Right cardiac atrium (tissue), 5 donors: ENCODE measurements at regions not wholly inside any gene's neighbourhood (a gene's known extent, or its start where the extent isn't known, plus 50 kb on each side); places are given as distances from the start of the nearest gene placed in this dataset.
"Not testable (repeated sequence)": the region's sequence is repeated elsewhere in the genome, so short reads cannot be mapped to it uniquely, and the experiment has no call there.

Experiments used
- ATAC-seq, 2 donors: fragments of 200-7000 bp; cut with Tn5 transposase; one replicate each; pipeline versions ENCODE4 v1.8.0 to v1.9.1; 2020; ENCODE audit warnings: moderate library complexity in 2 of 2, mild to moderate bottlenecking in 1 of 2
- DNase-seq, 3 donors: peaks; one replicate each; pipeline ENCODE4 v3.0.0-alpha.2; 2020
- H3K27ac ChIP-seq: one replicate; pipeline ENCODE4 v1.5.1; 2013; ENCODE audit warnings: mild to moderate bottlenecking, low read length, control low read depth, moderate library complexity
- H3K27me3 ChIP-seq: one replicate; pipeline ENCODE4 v1.6.1; 2013; ENCODE audit not compliant: control insufficient read depth, insufficient read depth
- H3K4me1 ChIP-seq: one replicate; pipeline ENCODE4 v1.6.1; 2013; ENCODE audit warnings: low read length; ENCODE audit not compliant: control insufficient read depth, insufficient read depth
- H3K4me3 ChIP-seq: one replicate; pipeline ENCODE4 v1.5.1; 2013; ENCODE audit warnings: low read length, control low read depth
- H3K9me3 ChIP-seq: one replicate; pipeline ENCODE4 v1.6.1; 2013; ENCODE audit warnings: low read length; ENCODE audit not compliant: control insufficient read depth
- WGBS: extraction: QIAGEN DNeasy Blood & Tissue Kit; methylation state at CpG from one replicate; pipeline ENCODE4 v1.1.7; 2013; 5-methylcytosine and 5-hydroxymethylcytosine counted together
- intact Hi-C, 4 donors: fragments of 100-400 bp; cut with DNase I; formaldehyde crosslinking; loops; one replicate each; pipeline versions ENCODE4 v1.11.0 to v1.14.0; 2022 to 2023
- donor health status: healthy with polysubstance abuse.
- donor health status: DM: no; HTN: yes; CAD: no.
- donor health status: DM: no; HTN: no; CAD: no.
- donor health status: DM: no; HTN: yes; CAD: no; lungs with severe emphysema.
- donor health status: DM: yes; HTN: yes; CAD: no.

DNA sequence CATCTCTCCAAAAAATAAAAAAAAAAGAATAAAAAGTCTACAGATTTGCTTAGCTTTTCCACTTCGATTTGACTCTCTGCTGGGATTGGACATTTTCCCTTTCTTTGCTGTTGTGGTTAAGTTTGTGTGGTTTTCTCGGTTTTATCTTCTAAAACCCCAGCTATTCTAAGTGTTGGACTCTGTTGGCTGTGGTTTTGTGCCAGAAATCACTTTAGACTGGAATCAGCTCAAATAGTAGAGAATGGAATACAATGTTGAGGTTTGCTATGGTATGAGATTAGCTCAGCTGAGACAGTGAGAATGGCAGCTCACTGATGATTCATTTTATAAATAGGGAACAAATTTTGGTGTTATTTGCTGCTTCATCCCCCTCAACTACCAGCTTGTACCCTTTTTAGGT is 116.0 kb downstream of the BUB3 start:
- intact Hi-C loops = no loop called here
- no peak for DNase-seq
- no peak overlapping the region for H3K27ac ChIP-seq
- no peaks in the 10 kb centered on the region for H3K9me3 ChIP-seq
- no peak for ATAC-seq
- peaks cover 2% of the 10 kb centered on the region for H3K27me3 ChIP-seq
- H3K4me1 ChIP-seq = no peaks in the 10 kb centered on the region
- whole genome bisulfite sequencing = 51% methylated on average over 2 of the region's 2 CpGs
- H3K4me3 ChIP-seq = no peak overlapping the region

DNA sequence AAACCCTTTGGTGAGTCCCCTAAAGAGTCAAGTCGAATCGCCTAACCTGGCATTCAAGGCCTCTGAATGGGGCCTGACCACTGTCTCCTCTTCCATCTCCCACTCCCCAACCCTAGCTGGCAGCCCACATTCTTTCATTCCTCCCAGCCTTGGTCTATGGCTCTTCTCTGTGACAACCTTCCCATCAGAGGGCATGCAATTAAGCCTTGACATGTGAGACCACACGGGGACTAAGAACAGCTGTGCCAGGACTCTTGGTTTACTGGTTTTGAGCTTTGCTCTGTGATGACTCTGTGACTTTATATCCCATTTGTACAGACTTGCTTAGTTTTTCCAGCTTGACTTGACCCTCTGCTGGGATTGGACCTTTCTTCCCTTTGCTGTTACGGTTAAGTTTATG is 116.6 kb downstream of the BUB3 start:
- DNase-seq (no peak), ATAC-seq (no peak)
- Histone ChIP-seq H3K4me1 (no peaks in the 10 kb centered on the region), H3K9me3 (no peaks in the 10 kb centered on the region), H3K27me3 (peaks cover 2% of the 10 kb centered on the region), H3K27ac (no peak overlapping the region), H3K4me3 (no peak overlapping the region)
- WGBS = 97% methylated on average over 4 of the region's 4 CpGs
- intact Hi-C loops = no loop called here

DNA sequence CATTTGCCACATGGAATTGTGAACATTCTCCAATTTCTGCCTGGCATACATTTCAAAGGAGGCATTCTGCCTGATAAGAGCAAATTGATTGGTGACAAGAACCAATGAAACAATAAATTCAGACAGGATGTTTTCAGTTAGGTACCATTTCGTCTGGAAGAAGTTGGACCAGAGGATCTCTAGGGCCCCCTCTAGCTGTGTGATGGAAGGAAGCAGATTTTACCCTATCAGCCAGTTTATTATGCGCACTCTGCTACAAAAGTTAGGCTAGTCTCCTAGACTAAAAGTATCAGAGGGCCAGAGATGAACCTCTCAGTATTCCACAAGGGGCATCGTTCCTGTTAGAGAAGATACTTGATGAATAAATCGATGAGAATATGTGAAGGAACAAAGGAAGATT is 118.0 kb downstream of the BUB3 start:
- no peak overlapping the region for H3K4me3 ChIP-seq
- DNase-seq (no peak), ATAC-seq (no peak)
- H3K4me1 ChIP-seq = no peaks in the 10 kb centered on the region
- H3K9me3 ChIP-seq = no peaks in the 10 kb centered on the region
- no peak overlapping the region for H3K27ac ChIP-seq
- peaks cover 2% of the 10 kb centered on the region for H3K27me3 ChIP-seq
- 86% methylated on average over 4 of the region's 4 CpGs for WGBS
- intact Hi-C loops = no loop called here

DNA sequence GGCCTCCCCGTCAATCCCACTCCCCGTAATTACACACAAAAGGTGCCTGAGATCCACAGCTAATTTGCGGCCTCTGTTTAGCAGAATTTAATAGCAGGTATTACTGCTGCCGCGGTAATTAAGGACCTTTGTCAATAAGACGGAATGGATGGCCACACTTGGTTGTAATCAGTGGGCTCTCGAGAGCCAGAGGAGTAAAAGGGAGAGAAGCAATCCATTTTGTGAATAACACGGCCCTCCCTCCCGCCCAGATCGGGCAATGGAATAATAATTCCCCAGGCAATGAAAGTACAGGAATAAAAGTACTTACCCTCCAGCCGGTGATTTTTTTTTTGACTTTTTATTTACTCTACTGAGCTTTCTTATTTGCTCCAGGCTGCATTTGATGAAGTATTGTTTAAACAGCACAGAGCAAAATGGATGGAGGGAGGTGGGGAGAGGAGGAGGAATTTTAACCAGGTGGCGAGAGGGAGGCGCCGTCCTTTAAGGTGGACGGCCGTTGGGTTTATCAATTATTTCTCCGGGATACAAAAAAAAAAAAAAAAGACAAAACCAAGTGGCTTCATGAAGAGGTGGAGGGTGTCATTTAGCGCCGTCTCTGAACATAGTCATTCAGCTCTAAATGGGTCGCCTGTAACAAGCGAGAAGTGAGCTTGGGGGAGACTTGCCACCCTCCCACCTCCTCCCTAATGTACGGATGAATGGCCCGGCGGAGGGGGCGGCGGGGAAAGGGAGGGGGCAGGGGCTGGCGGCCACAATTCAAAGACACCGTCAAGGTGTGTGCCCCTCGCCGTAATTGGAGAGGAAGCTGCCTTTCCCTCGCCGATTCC is 120.3 kb downstream of the BUB3 start:
- Histone ChIP-seq H3K4me3 (no peak overlapping the region), H3K27me3 (peaks cover 2% of the 10 kb centered on the region), H3K27ac (no peak overlapping the region), H3K4me1 (no peaks in the 10 kb centered on the region), H3K9me3 (no peaks in the 10 kb centered on the region)
- ATAC-seq = no peak
- DNase-seq = no peak
- 35% methylated on average over 32 of the region's 32 CpGs for WGBS
- intact Hi-C loops = no loop called here

DNA sequence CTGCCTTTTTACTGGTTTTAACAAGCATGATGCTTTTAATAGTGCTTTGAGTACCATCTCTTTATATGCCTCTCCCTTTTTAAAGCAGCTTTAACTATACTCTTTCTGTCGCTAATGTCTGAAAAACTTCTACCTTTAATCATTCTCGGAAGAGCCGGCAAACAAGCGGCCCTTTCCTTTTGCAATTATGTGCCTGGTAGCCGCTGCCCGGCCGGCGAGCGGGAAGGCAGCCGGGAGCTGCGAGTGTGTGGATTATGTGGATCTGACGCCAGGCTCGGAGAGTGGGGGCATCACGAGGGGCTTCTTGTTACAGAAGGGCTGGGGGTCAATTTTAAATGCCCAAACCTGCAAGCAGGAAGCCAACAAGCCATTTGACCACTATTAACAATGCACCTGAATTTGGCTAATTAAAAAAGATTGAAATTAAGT is 120.9 kb downstream of the BUB3 start:
- ATAC-seq (no peak), DNase-seq (no peak)
- intact Hi-C loops = no loop called here
- WGBS = 15% methylated on average over 14 of the region's 14 CpGs
- no peaks in the 10 kb centered on the region for H3K4me1 ChIP-seq
- H3K27ac ChIP-seq = no peak overlapping the region
- H3K9me3 ChIP-seq = no peaks in the 10 kb centered on the region
- no peak overlapping the region for H3K4me3 ChIP-seq
- H3K27me3 ChIP-seq = peaks cover 2% of the 10 kb centered on the region

DNA sequence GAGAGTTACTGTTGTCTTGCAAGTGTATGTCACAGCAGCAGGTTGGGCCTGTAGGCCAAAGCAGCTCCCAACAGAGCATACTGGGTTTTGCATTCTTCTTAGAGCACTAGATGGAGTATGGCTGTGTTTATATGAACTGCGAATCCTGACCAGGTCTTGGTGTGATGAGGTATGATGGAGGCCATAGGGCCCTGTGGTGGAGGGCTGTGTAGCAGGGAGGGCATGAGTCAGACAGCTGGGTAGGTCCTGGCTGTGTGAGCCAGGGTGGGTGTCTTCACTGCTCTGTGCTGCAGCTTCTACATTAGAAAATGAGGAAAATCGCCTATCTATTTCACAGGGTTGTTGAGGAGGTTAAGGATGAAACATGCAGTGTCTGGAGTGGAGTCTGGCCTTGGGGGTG is 124.2 kb downstream of the BUB3 start:
- H3K4me1 ChIP-seq = no peaks in the 10 kb centered on the region
- no peaks in the 10 kb centered on the region for H3K9me3 ChIP-seq
- H3K27me3 ChIP-seq = peaks cover 2% of the 10 kb centered on the region
- no peak overlapping the region for H3K4me3 ChIP-seq
- DNase-seq (no peak), ATAC-seq (no peak)
- 93% methylated on average over 2 of the region's 2 CpGs for WGBS
- intact Hi-C loops = no loop called here
- no peak overlapping the region for H3K27ac ChIP-seq

DNA sequence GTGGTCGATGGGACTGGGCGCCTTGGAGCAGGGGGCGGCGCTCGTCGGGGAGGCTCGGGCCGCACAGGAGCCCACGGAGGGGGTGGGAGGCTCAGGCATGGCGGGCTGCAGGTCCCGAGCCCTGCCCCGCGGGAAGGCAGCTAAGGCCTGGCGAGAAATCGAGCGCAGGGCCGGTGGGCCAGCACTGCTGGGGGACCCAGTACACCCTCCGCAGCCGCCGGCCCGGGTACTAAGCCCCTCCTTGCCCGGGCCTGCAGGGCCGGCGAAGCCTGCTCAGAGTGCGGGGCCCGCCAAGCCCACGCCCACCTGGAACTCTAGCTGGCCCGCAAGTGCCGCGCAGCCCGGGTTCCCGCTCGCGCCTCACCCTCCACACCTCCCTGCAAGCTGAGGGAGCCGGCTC is 129.2 kb downstream of the BUB3 start:
- H3K27ac ChIP-seq, intact Hi-C loops, H3K4me1 ChIP-seq, H3K4me3 ChIP-seq, H3K27me3 ChIP-seq, ATAC-seq, H3K9me3 ChIP-seq: not testable (repeated sequence)
- 98% methylated on average over 35 of the region's 35 CpGs for WGBS
- peak in 1 of 3 donors; percentile 25 for DNase-seq

DNA sequence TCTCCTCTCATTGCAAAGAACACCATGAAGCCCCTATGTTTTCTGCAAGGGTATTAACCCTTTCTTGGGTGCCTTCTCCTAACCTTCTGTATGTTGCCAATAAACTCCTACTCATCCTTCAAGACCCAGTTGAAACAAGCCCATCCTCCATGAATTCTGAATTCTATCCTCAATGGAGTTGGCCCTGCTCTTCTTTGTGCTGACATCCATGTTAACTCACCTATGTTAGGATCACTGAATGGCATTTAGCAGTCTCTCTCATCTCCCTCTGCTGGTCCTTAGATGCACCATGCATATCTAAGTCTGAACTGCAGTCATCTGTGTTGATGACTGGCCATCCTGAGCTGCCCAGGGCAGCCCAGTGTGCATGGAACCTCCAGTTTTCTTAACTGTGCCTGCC is 129.8 kb downstream of the BUB3 start:
- no peaks in the 10 kb centered on the region for H3K4me1 ChIP-seq
- no peak overlapping the region for H3K4me3 ChIP-seq
- ATAC-seq (no peak), DNase-seq (no peak)
- no peaks in the 10 kb centered on the region for H3K9me3 ChIP-seq
- no peak overlapping the region for H3K27ac ChIP-seq
- intact Hi-C loops = no loop called here
- no peaks in the 10 kb centered on the region for H3K27me3 ChIP-seq

DNA sequence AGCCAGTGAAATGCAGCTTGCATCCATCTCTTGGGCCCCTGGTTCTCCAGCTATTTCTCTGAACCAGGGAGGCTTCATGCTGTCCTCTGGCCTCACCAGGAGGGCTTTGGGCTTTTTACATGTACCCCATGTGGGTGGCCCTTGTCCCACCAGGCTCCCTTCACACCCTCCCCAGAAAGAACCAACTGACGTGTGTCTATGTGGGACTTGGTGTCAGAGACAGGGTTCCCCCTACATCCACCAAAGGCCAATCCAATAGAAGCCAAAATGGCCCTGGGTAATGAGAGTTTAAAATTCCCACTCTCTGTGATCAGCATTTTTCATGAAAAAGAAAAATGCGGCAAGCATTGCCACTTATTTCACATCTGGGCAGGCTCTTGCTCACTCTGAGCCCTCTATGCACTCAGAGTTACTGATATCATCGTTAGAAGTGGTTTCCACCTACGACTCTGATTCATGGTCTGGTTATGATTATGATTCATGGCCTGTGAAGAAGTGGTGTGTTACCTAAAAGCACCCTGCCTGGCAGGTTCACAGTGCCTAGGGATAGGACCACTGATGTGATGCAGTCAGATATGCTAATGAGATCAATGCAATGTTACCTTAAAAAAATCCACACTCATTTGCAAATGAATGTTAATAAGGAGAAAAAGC is 133.5 kb downstream of the BUB3 start:
- WGBS = 76% methylated on average over 4 of the region's 4 CpGs
- Histone ChIP-seq H3K4me3 (no peak overlapping the region), H3K4me1 (no peaks in the 10 kb centered on the region), H3K27me3 (no peaks in the 10 kb centered on the region), H3K27ac (no peak overlapping the region), H3K9me3 (no peaks in the 10 kb centered on the region)
- DNase-seq (no peak), ATAC-seq (no peak)
- intact Hi-C loops = no loop called here

DNA sequence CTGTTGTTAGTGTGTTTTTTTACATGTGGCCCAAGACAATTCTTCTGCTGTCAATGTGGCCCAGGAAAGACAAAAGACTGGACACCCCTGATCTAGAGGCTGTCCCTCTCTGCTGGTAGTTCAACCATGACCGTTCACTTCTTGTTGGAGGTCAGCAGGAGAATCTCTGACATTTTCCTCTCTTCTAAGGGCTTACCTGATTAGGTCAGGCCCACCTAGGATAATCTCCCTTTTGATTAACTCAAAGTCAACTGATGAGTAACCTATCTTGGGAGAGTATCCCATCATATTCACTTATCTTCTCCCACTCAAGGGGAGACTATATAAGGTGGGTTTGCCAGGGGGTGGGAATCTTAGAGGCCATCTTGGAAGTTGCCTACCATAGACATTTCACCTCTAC is 135.2 kb downstream of the BUB3 start:
- DNase-seq (no peak), ATAC-seq (no peak)
- intact Hi-C loops = no loop called here
- Histone ChIP-seq H3K27ac (no peak overlapping the region), H3K4me3 (no peak overlapping the region), H3K9me3 (no peaks in the 10 kb centered on the region), H3K27me3 (no peaks in the 10 kb centered on the region), H3K4me1 (no peaks in the 10 kb centered on the region)
- 85% methylated on average over 1 of the region's 1 CpG for WGBS

DNA sequence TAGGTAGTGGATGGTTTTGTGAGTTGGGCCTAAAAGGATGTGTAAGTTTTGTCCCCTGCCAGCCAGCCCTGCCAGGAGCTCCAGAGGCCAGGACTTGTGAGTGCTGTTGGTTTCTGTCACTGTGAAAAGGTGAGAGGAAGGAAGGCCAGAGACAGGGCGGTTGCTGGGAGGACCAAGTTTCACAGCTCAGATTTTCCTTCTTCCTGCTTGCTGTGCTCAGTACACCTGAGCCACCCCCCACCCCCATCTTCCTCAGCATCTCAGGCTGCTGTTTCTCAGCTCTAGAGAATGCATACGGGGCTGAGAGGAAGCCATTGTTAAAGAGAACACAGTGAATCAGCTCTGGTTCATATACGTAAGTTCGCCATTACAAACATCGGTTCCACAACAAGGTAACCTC is 139.9 kb downstream of the BUB3 start:
- ATAC-seq (no peak), DNase-seq (no peak)
- intact Hi-C loops = no loop called here
- Histone ChIP-seq H3K27me3 (no peaks in the 10 kb centered on the region), H3K4me1 (no peaks in the 10 kb centered on the region), H3K9me3 (no peaks in the 10 kb centered on the region), H3K4me3 (no peak overlapping the region), H3K27ac (no peak overlapping the region)
- 89% methylated on average over 5 of the region's 5 CpGs for WGBS
